Caco-2 (cell line): ENCODE measurements at regions not wholly inside any gene's neighbourhood (a gene's known extent, or its start where the extent isn't known, plus 50 kb on each side); places are given as distances from the start of the nearest gene placed in this dataset.

Experiments used
- BruUV-seq: library from RNA; stranded (reverse); fragments of 400-500 nt; replicated peaks from 2 replicates; lab custom pipeline; 2021; lab: Mats Ljungman, UMichigan
- CTCF ChIA-PET: fragments of 300-600 bp; sonication (Branson Sonifier 250); formaldehyde crosslinking; loops from one replicate; lab custom pipeline; 2022; ENCODE audit warnings: antibody characterized with exemption; lab: Charles Lee
- POLR2A ChIA-PET: fragments of 300-600 bp; sonication (Branson Sonifier 250); formaldehyde crosslinking; loops from one replicate; lab custom pipeline; 2022; ENCODE audit warnings: antibody characterized with exemption; lab: Charles Lee
- DNase-seq, 2 experiments: peaks; one replicate each; pipeline versions ENCODE4 v3.0.0 to v3.0.0-alpha.2; 2020 to 2022
- H3K27me3 ChIP-seq: replicated peaks from 2 replicates; pipeline ENCODE4 v1.6.0; 2011; ENCODE audit warnings: low read length; ENCODE audit not compliant: control insufficient read depth, insufficient read depth
- H3K36me3 ChIP-seq: 2 replicates; pipeline ENCODE4 v1.5.1; 2011; ENCODE audit warnings: low read length; ENCODE audit not compliant: control insufficient read depth, insufficient read depth
- H3K4me1 ChIP-seq: fragments of 250-450 bp; sonication (Bioruptor Pico); 2 replicates; pipeline ENCODE4 v1.5.1; 2020; ENCODE audit warnings: mild to moderate bottlenecking
- H3K4me3 ChIP-seq: 2 replicates; pipeline ENCODE4 v1.5.1; 2011; ENCODE audit warnings: low read depth, mild to moderate bottlenecking, control low read depth, low read length
- H3K9me3 ChIP-seq: fragments of 250-450 bp; sonication (Bioruptor Pico); 2 replicates; pipeline ENCODE4 v1.5.1; 2020; ENCODE audit warnings: mild to moderate bottlenecking, moderate library complexity
- H3K27ac Mint-ChIP-seq: one replicate; pipeline ENCODE4 v1.8.0; 2022; ENCODE audit warnings: mixed read lengths; ENCODE audit not compliant: unreplicated experiment
- H3K27me3 Mint-ChIP-seq: one replicate; pipeline ENCODE4 v1.8.0; 2022; ENCODE audit warnings: mixed read lengths; ENCODE audit not compliant: insufficient read depth, unreplicated experiment
- H3K36me3 Mint-ChIP-seq: one replicate; pipeline ENCODE4 v1.8.0; 2022; ENCODE audit warnings: mild to moderate bottlenecking, mixed read lengths; ENCODE audit not compliant: insufficient read depth, unreplicated experiment
- H3K4me1 Mint-ChIP-seq: one replicate; pipeline ENCODE4 v1.8.0; 2022; ENCODE audit warnings: low read depth, mixed read lengths; ENCODE audit not compliant: unreplicated experiment
- H3K4me3 Mint-ChIP-seq: one replicate; pipeline ENCODE4 v1.8.0; 2022; ENCODE audit warnings: mild to moderate bottlenecking, moderate library complexity, mixed read lengths; ENCODE audit not compliant: unreplicated experiment
- H3K9me3 Mint-ChIP-seq: one replicate; pipeline ENCODE4 v1.8.0; 2022; ENCODE audit warnings: mixed read lengths; ENCODE audit not compliant: unreplicated experiment
- CTCF ChIP-seq, 2 experiments: fragments of 200-600 bp in 1 of 2; IDR thresholded peaks; 1 replicate in 1 of 2; 2 replicates in 1 of 2; pipeline versions ENCODE4 v1.5.1 to v1.8.0; 2011 to 2022; ENCODE audit warnings: antibody characterized with exemption in 1 of 2, control low read depth in 1 of 2, inconsistent platforms in 1 of 2, low read depth in 1 of 2, low read length in 1 of 2, mild to moderate bottlenecking in 1 of 2, moderate library complexity in 1 of 2; ENCODE audit not compliant: insufficient read depth in 1 of 2, severe bottlenecking in 1 of 2, unreplicated experiment in 1 of 2
- intact Hi-C: fragments of 100-400 bp; cut with micrococcal nuclease; formaldehyde crosslinking; loops from one replicate; pipeline ENCODE4 v1.10.0; 2022; ENCODE audit not compliant: unreplicated experiment

DNA sequence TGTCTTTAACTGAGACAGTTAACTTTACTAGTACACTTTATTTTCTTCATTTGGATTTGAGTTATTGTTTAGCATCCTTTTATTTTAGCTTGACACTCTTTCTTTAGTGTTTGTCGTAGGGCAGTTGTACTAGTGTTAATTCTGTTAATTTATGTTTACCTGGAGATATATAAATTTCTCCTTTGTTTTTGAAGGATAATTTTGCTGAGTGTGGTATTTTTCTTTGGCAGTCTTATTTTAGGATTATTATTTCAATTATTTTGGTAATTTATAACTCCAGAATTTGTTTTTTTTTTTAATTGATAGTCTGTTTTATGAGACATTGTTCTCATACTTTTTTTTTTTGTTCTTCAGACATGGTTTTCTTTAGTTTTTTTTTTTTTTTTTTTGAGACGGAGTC, 73.8 kb upstream of the CHODL start:
- Histone ChIP-seq H3K9me3 (no peaks in the 10 kb centered on the region), H3K36me3 (no peaks in the 10 kb centered on the region), H3K4me3 (no peak overlapping the region), H3K4me1 (no peaks in the 10 kb centered on the region), H3K27me3 (no peaks in the 10 kb centered on the region)
- no TSS peak for BruUV-seq
- Mint-ChIP-seq H3K27ac (no peak overlapping the region), H3K27me3 (peaks cover under 1% of the 10 kb centered on the region), H3K4me3 (no peak overlapping the region), H3K4me1 (no peaks in the 10 kb centered on the region), H3K36me3 (no peaks in the 10 kb centered on the region), H3K9me3 (no peaks in the 10 kb centered on the region)
- no peak for DNase-seq
- intact Hi-C loops: no loop called here
- no peak for TF ChIP-seq CTCF (IDR thresholded peaks at IDR 0.05; ENCODE audit: insufficient read depth in 1 of 2, low read depth in 1 of 2, low read length in 1 of 2, severe bottlenecking in 1 of 2, unreplicated experiment in 1 of 2)
- CTCF ChIA-PET: no interaction called here
- POLR2A ChIA-PET: no interaction called here

DNA sequence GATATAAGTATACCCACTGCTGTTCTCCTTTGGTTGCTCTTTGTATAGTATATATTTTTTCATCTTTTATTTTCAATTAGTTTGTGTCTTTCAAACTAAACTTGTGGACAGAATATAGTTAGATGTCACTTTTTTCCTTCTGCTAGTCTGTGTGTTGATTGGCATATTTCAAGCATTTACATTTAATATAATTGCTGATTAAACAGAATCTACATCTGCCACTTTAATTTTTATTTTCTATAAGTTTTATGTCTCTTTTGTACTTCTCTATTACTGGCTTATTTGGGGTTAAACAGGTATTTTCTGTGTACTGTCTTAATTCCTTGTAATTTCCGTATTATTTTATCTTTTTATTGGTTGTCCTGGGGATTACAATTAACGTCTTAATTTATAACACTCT, 74.4 kb upstream of the CHODL start:
- Mint-ChIP-seq H3K4me1 (no peaks in the 10 kb centered on the region), H3K27ac (no peak overlapping the region), H3K27me3 (no peaks in the 10 kb centered on the region), H3K4me3 (no peak overlapping the region), H3K9me3 (no peaks in the 10 kb centered on the region), H3K36me3 (no peaks in the 10 kb centered on the region)
- H3K4me1 ChIP-seq: no peaks in the 10 kb centered on the region
- TF ChIP-seq CTCF (IDR thresholded peaks at IDR 0.05; ENCODE audit: insufficient read depth in 1 of 2, low read depth in 1 of 2, low read length in 1 of 2, severe bottlenecking in 1 of 2, unreplicated experiment in 1 of 2): no peak
- DNase-seq: no peak
- intact Hi-C loops: no loop called here
- POLR2A ChIA-PET: no interaction called here
- CTCF ChIA-PET: no interaction called here
- no peaks in the 10 kb centered on the region for H3K9me3 ChIP-seq
- no peaks in the 10 kb centered on the region for H3K36me3 ChIP-seq
- BruUV-seq: no TSS peak
- H3K27me3 ChIP-seq: no peaks in the 10 kb centered on the region
- H3K4me3 ChIP-seq: no peak overlapping the region

DNA sequence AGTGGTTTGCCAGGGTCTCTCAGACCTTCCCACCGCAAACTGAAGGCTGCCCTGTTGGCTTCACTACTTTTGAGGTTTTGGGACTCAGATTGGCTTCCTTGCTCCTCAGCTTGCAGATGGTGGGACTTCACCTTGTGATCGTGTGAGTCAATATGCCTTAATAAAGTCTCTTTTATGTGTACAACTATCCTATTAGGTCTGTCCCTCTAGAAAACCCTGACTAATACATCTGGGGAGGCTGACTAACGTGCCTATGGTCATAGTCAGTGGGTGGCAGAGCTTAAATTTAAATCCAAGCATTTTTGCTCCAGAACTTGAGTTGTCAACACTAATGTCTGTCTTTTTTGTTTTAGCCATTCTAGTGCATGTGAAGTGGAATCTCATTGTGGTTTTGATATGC, 76.5 kb upstream of the CHODL start:
- TF ChIP-seq CTCF (IDR thresholded peaks at IDR 0.05; ENCODE audit: insufficient read depth in 1 of 2, low read depth in 1 of 2, low read length in 1 of 2, severe bottlenecking in 1 of 2, unreplicated experiment in 1 of 2): no peak
- ChIA-PET POLR2A (no interaction called here), CTCF (no interaction called here)
- no peaks in the 10 kb centered on the region for H3K9me3 ChIP-seq
- intact Hi-C loops: loop anchor here (10.0 kb wide), 1 partner anchor 123 kb away; no protein-coding TSS in a partner anchor
- no peaks in the 10 kb centered on the region for H3K4me1 ChIP-seq
- H3K4me3 ChIP-seq: no peak overlapping the region
- BruUV-seq: no TSS peak
- Mint-ChIP-seq H3K9me3 (no peaks in the 10 kb centered on the region), H3K27me3 (no peaks in the 10 kb centered on the region), H3K4me3 (no peak overlapping the region), H3K27ac (no peak overlapping the region), H3K4me1 (no peaks in the 10 kb centered on the region), H3K36me3 (no peaks in the 10 kb centered on the region)
- no peaks in the 10 kb centered on the region for H3K27me3 ChIP-seq
- no peak for DNase-seq
- no peaks in the 10 kb centered on the region for H3K36me3 ChIP-seq
